ENCODE measurements at regions not wholly inside any gene's neighbourhood (a gene's known extent, or its start where the extent isn't known, plus 50 kb on each side); places are given as distances from the start of the nearest gene placed in this dataset.
A peak's percentile ranks its signal among the peaks of the same experiment; 100 is the strongest.

DNA sequence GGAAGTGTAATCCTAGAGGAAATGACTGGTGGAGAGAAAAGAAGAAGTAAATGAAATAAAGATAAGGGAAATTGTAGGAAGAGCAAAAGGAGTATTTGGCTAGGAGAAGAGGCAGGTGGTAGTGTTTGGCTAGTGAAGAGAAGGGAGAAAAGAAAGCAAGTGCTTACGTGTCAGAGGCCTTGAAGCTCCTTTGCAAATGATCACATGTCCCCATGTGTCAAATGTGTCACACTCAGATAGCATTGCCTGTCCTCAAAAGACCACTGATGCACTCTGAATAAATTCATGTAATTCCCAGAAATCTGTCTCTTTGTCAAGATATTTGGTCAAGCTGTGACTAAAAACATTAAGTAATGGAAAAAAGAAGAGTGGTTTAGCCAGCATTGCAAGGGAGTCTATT, 639.3 kb downstream of the TUSC7 start:
- Histone ChIP-seq H3K27ac (no peak overlapping the region), H3K4me3 (no peak overlapping the region), H3K4me1 (ENCODE audit: low read depth) (no peaks in the 10 kb centered on the region), H3K9me3 (ENCODE audit: low read depth) (no peaks in the 10 kb centered on the region), H3K27me3 (no peaks in the 10 kb centered on the region), H3K36me3 (no peaks in the 10 kb centered on the region)
- TF ChIP-seq, protein P1, sequence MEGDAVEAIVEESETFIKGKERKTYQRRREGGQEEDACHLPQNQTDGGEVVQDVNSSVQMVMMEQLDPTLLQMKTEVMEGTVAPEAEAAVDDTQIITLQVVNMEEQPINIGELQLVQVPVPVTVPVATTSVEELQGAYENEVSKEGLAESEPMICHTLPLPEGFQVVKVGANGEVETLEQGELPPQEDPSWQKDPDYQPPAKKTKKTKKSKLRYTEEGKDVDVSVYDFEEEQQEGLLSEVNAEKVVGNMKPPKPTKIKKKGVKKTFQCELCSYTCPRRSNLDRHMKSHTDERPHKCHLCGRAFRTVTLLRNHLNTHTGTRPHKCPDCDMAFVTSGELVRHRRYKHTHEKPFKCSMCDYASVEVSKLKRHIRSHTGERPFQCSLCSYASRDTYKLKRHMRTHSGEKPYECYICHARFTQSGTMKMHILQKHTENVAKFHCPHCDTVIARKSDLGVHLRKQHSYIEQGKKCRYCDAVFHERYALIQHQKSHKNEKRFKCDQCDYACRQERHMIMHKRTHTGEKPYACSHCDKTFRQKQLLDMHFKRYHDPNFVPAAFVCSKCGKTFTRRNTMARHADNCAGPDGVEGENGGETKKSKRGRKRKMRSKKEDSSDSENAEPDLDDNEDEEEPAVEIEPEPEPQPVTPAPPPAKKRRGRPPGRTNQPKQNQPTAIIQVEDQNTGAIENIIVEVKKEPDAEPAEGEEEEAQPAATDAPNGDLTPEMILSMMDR (IDR thresholded peaks at IDR 0.05; ENCODE audit: low read depth, low read length), result no peak
- DNase-seq (ENCODE audit: low read depth in 1 of 2, low spot score in 1 of 2), result no peak

DNA sequence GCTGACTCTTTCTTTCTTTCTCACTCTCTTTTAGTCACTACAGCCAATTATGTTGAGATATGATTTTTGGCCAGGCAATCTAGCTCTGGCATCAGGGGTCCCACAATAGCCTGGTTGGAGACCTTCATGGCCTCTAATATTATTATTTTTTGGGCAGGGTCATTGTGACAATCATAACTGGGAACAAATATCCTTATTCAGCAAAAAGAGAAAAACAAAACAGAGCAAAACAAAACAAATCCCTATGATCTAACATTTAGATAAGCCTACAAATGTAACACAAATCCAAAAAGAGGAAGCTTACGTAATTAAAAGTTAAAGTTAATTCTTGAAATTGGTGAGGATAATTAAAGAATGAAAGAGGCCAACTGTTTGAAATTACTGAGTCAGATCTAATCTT, 640.0 kb downstream of the TUSC7 start:
- no peak for DNase-seq (ENCODE audit: low read depth in 1 of 2, low spot score in 1 of 2)
- no peak overlapping the region for H3K27ac ChIP-seq
- TF ChIP-seq, protein P1 (IDR thresholded peaks at IDR 0.05; ENCODE audit: low read depth, low read length), result no peak
- no peaks in the 10 kb centered on the region for H3K4me1 ChIP-seq (ENCODE audit: low read depth)
- no peaks in the 10 kb centered on the region for H3K36me3 ChIP-seq
- H3K9me3 ChIP-seq (ENCODE audit: low read depth), result no peaks in the 10 kb centered on the region
- H3K4me3 ChIP-seq, result no peak overlapping the region
- no peaks in the 10 kb centered on the region for H3K27me3 ChIP-seq

DNA sequence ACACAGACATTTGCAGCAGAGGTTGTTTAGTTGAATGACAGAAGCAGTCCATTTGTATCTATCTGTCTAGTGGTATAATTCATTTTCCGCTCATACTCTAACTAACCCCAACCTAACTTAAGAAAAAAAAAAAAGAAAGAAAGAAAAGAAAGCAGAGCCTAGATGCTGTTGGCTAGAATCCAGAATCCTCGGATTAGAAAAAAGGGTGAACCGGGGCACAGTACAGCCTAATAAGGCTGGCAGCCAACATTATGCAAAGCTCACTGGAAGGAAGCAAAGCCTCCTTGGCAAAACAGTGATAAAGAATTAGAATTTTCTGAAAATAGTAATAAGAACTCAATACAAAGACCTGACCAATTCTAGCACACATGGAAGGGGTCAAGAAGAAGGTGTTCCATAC, 640.8 kb downstream of the TUSC7 start:
- no peaks in the 10 kb centered on the region for H3K27me3 ChIP-seq
- no peak overlapping the region for H3K4me3 ChIP-seq
- H3K4me1 ChIP-seq (ENCODE audit: low read depth), result no peaks in the 10 kb centered on the region
- no peaks in the 10 kb centered on the region for H3K36me3 ChIP-seq
- TF ChIP-seq, protein P1 (IDR thresholded peaks at IDR 0.05; ENCODE audit: low read depth, low read length), result no peak
- no peak for DNase-seq (ENCODE audit: low read depth in 1 of 2, low spot score in 1 of 2)
- no peaks in the 10 kb centered on the region for H3K9me3 ChIP-seq (ENCODE audit: low read depth)
- no peak overlapping the region for H3K27ac ChIP-seq

DNA sequence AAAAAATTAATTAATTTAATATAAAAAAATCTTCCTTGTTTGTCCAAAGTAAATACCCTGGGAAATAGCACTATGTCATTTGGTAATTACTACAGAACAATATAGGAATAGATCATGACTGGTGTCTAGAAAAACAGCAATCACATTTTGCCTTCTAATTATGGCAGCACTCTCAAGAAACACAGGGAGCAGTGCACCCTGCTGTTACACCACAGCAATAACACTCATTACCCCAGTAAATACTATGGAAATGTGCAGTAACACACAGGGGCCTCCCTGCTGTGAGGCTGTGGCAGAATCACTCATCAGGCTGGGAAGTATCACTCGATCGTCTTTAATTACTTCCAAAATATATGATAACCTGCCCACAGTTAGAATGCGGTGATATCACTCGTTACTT, 646.0 kb downstream of the TUSC7 start:
- peak; percentile 2 to 50 for DNase-seq (ENCODE audit: low read depth in 1 of 2, low spot score in 1 of 2)
- H3K4me3 ChIP-seq, result no peak overlapping the region

DNA sequence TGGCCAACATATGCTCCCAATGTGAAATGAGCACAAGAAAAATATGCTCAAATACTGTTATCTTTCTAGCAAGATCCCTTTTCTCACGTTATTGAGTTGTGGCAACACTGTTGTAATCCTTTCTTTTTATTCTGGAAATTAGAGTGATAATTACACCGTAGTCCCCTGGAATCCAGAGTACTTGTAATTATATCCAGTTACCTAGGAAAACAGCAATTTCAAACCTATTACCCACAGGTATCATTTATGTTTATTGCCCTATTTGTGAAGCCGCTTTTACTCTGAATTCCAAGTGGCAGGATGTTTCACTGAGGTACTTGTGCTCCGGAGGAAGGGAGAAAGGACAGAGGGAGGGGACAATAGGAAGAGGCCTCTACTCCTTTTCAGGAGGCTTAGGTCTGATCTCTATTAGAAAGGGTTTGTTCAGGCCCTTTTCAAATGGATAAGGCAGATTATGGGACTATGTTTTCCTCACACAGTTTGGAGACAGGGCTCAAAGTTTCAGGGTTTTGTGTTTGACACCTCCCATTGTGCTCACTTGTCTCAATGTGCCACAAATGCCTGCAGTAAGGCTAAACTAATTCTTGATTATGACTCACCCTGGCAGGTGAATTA, 646.6 kb downstream of the TUSC7 start:
- Histone ChIP-seq H3K4me3 (no peak overlapping the region), H3K9me3 (ENCODE audit: low read depth) (no peaks in the 10 kb centered on the region), H3K36me3 (no peaks in the 10 kb centered on the region), H3K27ac (no peak overlapping the region), H3K27me3 (no peaks in the 10 kb centered on the region), H3K4me1 (ENCODE audit: low read depth) (no peaks in the 10 kb centered on the region)
- DNase-seq (ENCODE audit: low read depth in 1 of 2, low spot score in 1 of 2), result no peak
- TF ChIP-seq, protein P1 (IDR thresholded peaks at IDR 0.05; ENCODE audit: low read depth, low read length), result no peak

More for the DNA sequence above, 646.0 kb downstream of the TUSC7 start:
- Histone ChIP-seq H3K9me3 (ENCODE audit: low read depth) (no peaks in the 10 kb centered on the region), H3K27me3 (no peaks in the 10 kb centered on the region), H3K36me3 (no peaks in the 10 kb centered on the region), H3K4me1 (ENCODE audit: low read depth) (no peaks in the 10 kb centered on the region), H3K27ac (no peak overlapping the region)
- TF ChIP-seq, protein P1 (IDR thresholded peaks at IDR 0.05; ENCODE audit: low read depth, low read length), result peak; percentile 12

Data from cardiac muscle cell (in vitro differentiated cells and primary cell).